T-helper 2 cell treated with Interferon-gamma antibody and Interleukin-4, amounts not matched to agents 100 ng/mL and 5 ng/mL, for 36 hours (primary cell): ENCODE measurements at regions not wholly inside any gene's neighbourhood (a gene's known extent, or its start where the extent isn't known, plus 50 kb on each side); places are given as distances from the start of the nearest gene placed in this dataset.

Source experiments
- intact Hi-C: fragments of 100-400 bp; cut with micrococcal nuclease; formaldehyde crosslinking; loops from one replicate; pipeline ENCODE4 v1.15.1; 2023

DNA sequence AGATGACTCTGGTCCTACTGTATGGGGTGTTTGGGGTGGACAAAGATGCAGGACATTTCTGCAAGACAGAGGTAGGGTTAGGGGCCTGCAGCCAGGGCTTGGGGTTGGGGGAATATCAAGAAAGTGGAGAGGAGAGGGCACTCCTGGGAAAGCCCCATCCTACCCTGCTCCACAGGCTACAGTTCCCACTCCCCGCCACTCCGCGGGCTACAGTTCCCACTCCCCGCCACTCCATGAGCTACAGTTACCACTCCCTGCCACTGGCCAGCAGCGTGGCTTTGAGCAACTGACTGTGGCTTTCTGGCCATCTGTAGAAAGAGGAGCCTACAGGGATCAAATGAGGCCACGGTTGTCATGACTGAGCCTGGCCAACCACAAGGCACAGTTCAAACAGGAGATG lies 93.8 kb upstream of the GRIK3 start:
- intact Hi-C loops, result no loop called here

DNA sequence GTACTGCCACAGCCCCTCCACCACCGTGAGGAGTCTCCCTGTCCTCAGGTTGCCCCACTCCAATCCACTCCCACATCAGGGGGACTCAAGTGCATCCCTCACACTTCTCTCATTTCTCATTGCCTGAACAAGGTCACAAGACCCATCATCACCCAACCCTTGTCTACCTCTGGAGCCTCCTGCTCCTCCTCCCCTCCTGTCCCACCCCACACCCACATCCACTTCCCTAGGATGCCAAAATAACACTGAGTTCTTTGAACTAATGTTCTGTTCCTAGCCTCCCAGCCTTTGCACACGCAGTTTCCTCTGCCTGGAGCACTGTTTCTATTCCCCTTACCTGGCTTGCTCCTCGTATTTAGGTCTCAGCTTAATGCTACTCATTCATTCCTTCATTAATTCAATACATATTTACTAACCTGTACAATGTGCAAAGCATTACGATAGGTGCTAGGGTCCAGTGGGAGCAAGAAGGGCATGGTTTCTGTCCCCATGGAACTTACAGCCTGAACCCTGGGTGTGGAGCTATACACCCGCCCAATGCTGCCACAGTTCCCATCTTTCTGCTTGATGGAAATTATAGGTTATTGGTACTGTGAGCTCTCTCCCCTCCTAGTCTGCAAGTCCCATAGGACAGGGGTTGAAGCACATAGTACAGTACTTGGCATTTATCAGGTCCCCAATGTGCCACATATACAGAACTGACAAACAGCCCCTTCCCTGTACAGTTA lies 96.1 kb upstream of the GRIK3 start:
- intact Hi-C loops, result no loop called here

DNA sequence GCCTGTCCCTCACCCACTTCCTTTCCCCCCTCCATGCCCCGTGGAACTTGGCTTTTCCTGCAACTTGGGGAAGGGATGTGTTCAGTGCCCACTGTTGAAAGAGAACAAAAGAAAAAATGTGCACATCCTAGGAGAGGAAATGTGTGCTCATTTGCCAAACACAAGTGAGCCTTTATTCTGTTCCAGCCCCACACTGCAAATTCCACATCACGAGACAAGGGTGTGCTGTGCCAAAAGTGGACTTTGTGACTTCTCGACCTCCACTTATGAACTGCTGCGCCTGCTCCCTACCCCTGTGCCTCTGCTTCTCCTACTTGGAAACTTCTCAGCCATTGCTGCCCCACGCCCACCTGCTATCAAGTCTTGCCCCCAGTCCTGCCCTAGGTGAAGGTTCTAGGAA lies 97.0 kb upstream of the GRIK3 start:
- intact Hi-C loops, result no loop called here

DNA sequence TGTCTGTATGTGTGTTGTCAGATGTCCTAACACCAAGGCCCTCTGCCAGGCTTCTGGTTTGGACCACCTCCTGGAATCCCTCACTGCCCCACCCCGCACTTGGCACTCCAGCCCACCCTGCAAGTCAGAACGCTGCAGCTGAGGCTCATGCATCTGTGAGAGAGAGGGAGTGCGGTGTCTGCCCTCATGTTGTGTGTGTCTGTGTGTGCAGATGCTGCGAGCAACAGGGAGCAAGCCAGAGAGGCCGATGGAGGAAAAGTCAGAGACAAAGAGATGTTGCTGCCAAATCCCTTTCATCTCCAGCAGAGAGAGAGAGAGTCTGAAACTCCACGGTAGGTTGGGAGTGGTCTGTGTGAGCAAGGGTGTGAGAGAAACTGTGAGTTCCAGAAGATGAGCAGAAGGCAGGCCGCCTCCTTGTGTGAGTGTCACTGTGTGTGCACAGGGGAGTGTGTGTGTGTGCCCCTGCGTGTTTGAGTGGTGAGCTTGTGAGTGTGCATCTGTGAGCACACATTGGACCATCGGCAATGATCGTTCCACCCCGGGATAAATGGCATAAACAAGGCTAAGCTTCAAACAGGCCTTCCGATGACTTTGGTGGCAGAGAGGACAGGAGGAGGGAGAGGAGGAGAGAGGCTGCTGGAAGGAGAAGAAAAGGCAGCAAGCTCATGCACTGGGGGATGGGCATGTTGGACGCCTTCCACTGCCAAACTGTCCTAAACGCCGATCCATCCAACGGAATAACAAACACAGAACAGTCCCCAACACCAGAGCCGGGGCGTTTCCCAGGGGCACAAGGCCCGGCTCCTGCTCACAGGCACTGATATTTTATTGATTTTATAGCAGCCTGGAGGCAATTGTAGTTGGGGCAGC lies 99.2 kb upstream of the GRIK3 start:
- intact Hi-C loops, result no loop called here

DNA sequence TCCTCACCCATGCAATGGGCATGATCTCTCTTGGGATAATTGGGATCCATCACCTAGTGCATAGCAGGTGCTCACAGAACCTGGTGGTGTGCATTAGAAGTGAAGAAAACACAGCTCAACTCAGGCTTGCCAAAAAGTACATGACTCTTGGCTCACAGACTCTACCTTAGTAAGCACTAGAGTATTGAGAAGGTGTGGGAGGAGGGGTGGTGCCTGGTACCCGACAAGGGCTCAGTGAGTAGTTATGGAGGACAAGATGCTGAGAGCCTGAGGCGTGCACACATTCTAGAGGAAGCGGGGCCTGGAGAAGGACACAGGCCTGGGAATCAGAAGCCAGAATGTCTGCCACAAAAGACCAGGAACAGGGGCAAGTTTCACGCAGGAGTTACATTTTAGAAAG lies 100.3 kb upstream of the GRIK3 start:
- intact Hi-C loops, result no loop called here

DNA sequence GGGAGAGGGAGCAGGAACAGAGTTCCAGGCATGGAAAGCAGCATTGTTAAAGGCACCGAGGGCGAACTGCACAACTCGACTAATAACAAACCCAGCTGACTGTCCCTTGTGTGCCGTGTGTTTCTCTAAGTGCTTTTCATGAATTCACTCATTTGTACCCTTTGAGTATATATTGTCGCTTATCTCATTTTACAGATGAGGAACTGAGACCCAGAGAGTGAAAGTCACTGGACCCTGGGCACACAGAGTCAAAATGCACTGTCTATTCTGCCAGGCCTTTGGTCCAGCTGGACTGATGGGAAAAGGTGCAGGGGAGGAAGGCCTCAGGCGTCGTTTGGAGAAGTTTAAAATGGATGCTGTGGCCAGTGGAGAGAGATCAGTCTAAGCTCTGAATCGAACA lies 100.7 kb upstream of the GRIK3 start:
- intact Hi-C loops, result no loop called here

DNA sequence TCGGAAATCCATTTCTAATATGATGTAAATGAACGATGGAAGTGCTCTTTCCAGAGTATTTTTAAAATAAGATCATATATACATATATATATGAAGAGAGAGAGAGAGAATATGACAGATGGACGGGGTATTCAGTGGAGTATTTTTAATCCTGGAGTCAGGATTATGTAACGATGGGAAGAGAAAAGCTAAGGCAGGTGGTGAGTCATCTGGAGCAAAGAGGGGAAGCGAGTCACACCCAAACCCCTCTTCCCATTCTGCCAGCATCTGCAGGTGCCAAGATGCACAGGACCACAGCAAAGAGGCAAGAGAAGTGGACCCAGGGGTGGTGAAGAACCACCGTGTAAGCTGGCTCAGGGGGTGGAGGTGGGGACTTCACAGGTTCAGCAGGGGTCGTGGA lies 102.7 kb upstream of the GRIK3 start:
- intact Hi-C loops, result no loop called here

DNA sequence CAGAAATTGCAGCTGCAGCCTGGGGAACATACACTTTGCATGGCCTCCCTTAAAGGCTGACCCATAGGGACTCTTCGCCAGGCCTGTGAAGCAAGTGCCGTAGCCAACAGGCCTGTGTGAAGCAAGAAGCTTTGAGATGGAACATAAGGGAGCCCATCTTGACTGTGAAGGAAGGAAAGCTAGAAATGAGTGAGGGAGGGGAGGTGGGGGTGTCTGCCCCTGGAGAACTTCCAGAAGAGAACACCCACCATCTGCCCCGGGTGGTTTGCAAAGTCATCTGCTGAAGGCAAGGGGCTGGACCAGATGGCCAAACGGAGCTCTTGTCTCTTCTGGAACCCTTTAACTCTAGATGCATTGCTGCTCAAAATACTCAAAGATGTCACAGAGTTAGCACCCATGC lies 103.3 kb upstream of the GRIK3 start:
- intact Hi-C loops, result no loop called here

DNA sequence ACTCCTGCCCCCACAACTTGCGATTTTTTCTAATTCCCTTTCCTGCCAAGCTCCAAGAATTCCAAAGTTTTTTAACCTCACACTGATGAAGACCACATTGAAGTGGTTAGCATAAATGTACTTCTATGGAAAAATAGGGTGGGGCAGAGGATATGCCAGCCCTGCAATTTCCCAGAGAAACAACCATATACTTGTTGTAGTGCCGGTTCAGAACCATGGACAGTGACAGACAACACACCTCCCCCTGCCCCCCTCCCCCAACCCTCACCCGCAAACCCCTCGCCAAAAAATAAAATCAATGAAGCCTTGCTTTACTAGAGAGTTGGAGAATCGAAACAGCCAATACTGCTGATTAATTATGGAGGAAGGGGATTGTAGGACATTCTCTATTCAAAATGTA lies 109.5 kb upstream of the GRIK3 start:
- intact Hi-C loops, result no loop called here

DNA sequence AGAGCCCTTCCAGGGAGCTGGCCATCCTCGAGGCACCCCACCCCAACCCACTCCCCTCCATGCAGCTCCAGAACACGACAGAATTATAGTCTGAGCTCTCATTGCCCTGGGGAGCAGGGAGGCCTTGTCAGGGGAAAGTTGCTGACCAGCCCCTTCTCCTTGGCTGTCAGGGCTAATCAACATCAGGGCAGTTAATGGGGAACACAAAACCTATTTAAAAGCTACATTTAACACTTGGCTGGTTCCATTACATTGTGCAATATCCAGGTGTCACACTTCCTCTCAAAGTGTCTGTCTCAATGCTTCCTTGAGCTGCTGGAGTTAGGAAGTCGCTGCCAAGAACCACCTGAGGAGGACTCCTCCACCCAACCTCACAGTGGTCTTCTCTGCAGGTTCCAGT lies 111.8 kb upstream of the GRIK3 start:
- intact Hi-C loops, result no loop called here

DNA sequence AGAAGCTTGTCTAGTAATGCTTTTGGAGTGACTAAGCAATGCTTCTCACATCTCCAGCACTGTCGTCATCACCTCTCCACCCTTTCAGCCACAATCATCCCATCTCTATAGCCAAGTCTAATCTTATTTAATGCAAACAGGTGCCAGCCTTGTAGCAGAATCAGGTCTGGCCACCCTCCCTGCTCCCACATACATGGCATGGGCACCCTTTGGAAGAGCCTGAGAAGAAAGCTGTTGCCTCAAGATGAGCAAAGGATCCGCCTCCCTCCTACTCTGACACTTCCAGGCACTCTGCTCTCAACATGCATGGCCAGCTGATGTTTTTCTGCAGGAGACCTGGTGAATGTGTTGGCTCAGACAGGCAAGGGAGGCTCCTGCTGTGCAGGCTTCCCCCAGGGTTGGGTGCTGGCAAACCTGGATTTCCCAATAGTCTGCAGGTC lies 113.1 kb upstream of the GRIK3 start:
- intact Hi-C loops, result no loop called here

DNA sequence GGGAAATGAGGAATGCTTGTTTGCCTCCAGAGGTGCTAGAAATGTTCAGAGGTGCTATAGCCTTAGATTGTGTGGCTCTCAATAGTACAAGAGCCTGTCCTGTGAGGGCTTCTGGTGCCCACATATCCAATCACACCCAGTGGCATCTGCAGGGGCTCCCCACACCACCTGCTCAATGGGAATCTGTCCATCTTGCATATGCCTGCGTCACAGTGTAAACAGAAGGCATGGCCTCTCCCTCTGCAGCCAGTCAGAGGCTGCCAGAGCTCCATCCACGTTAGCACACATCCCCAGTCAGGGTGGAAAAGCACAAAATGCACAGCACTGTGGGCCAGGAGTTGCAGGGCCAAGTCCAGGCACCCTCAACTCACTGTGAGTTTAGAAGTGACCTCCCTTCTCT lies 113.6 kb upstream of the GRIK3 start:
- intact Hi-C loops, result no loop called here

DNA sequence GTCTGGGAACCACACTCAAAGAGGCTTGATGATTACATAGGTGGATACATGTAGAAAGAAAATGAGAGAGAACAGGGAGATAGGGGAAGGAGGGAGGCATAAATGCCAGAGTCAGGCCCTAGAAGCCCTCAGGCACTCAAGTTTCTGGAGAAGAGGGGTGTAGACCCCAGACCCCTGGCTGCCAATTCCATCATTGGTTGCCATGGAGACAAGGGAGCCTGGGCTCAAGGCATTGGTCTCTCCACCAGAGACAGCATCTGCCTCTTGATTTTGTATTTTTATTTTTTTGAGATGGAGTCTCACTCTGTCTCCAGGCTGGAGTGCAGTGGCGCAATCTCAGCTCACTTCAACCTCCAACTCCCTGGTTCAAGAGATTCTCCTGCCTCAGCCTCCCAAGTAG lies 114.3 kb upstream of the GRIK3 start:
- intact Hi-C loops, result no loop called here

DNA sequence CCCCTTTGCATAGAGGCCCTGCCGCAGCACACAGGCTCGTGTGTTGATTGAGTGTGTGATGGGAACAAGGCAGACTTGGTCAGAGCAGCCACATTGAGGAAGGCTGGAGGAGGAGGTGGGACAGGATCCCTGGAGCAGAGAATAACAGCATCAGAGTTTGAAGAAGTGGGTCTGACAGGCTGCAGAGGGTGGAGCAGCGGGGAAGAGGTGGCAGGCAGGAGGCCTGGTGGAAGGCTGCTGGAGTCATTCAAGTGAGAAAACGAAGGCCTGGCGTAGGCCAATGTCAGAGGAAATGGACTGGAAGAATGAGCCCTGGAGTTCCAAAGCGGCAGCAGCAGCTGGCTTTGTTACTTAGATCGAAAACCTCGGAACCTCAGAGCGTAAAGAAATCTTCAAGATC lies 115.0 kb upstream of the GRIK3 start:
- intact Hi-C loops, result no loop called here

DNA sequence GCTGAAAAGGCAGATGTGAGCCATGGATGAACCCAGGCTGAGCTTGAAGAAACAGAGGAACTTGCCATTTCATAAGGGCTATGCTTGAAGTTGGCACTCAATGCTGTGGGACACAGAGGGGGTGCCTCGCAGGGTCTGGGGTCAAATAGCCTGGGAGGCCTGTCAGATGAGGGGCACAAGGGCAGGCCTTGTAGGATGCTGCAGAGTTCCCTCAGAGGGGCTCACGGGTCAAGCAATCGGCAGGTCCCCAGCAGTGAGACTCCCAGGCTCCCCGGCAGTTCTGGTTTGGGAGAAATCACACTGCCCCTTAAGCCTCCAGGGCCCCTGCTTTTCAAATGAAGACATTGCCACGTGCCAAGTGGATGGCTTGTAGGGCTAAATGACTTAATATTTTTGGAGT lies 116.7 kb upstream of the GRIK3 start:
- intact Hi-C loops, result no loop called here

DNA sequence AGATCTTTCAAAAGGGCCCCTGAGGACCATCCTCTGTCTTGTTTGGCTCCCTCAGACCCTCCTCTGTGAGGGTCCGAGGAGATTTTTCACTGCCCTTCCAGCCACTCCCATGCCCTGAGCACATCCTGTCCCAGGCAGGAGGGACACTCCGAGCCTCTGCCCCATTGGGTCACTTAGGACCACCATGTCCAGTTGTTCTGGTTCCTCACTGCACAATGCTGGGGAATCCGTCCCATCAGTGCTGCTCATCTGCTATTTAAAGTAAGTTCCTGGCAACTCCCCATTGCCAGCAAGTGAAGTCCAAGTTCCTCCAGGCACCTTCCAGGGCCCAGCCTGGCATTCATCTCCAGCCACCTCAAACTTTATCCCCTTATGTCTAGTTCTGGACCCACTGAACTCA lies 117.5 kb upstream of the GRIK3 start:
- intact Hi-C loops, result no loop called here

DNA sequence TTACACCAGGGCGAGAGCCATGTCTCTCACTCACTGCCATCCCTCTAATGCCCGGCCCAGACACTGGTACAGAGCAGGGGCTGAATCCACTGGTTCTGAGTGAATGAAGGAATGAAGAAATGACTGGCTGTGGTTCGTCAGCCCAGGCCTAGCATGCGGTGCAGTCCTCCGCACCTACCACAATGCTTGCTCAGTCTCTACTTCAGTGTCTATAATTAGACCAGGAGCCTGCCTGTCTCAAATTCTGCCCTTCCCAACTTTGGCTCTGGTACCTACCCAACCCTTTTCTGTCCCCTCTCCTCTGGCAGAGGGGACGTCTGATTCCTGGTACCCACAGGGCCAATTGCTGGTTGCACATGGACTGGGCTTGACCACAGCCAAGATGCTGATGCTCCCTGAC lies 118.2 kb upstream of the GRIK3 start:
- intact Hi-C loops, result no loop called here

DNA sequence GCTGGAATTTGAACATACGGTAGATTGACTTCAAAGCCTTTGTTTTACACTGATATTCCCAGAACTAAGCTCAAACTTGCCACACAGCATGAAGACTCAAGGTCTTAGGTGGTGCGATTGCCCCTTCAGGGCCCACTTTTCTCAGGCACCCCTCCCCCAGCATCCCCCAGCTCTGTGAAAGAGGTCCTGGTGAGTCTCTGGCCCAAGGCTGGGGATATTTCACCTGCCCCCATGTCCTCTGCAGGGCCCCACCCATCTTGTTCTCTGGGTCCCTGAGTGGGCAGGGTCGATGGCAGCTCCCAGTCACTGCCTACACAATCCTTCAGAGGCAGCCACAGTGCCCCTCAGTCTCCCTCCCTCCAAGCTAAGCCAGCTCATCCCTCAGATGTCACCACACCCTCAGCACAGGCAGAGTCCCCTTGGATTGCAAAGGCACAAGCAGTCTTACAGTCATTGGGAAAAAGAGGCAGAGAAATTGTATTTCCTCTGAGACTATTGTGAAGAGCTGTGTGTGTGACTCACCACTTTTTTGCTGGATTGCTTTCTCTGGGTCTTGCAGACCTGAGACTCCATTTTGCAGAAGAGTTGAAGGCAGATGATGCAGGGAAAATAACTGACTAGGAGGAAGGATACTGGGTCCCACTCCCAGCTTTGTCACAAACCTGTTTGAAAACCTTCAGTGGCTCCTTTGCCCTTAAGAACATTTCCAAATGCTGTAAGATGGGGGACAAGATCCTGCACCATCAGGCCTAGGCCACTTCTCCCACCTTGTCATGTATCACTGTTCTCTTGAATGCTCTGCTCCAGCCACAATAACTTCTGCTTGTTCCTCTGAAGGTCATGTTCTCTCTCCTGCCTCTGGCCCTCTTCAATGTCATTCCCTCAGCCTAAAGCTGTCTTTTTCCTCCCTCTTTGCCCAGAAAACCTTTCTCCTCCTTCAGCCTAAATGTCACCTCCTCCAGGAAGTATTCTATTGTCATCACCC lies 119.1 kb upstream of the GRIK3 start:
- intact Hi-C loops, result no loop called here

DNA sequence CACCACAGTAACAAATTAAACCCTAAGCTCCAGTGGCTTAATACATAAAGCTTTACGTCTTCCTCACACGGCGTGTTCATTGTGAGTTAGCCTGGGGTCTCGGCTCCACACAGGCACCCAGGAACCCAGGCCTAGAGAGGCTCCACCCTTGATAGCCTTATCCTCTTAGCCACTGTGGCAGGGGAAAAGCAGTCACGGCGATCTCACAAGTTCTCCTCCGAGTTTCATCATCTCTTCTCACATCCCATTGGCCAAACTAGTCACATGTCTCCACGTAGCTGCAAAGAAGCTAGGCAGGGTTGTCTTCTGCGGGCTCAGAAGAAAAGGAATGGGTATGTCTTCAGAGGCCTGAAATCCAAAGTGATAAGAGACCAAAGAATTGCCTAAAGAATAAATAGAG lies 122.3 kb upstream of the GRIK3 start:
- intact Hi-C loops, result no loop called here

DNA sequence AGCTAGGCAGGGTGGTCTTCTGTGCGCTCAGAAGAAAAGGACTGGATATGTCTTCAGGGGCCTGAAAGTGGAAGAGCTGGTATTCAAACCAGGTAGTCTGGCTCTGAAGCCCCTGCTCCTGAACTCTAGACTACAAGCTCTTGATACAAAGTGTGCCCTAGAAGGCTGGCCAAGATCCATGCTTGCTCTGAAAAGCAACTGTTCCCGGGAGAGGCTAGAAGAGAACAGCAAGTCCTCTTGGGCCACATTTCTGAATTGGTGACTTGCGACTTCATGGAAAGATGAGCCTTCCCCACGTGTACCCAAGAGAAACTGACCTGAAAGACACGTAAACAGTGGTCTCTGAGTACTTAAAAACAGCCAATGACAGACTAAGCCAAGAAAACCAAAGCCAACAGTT lies 123.3 kb upstream of the GRIK3 start:
- intact Hi-C loops, result no loop called here

DNA sequence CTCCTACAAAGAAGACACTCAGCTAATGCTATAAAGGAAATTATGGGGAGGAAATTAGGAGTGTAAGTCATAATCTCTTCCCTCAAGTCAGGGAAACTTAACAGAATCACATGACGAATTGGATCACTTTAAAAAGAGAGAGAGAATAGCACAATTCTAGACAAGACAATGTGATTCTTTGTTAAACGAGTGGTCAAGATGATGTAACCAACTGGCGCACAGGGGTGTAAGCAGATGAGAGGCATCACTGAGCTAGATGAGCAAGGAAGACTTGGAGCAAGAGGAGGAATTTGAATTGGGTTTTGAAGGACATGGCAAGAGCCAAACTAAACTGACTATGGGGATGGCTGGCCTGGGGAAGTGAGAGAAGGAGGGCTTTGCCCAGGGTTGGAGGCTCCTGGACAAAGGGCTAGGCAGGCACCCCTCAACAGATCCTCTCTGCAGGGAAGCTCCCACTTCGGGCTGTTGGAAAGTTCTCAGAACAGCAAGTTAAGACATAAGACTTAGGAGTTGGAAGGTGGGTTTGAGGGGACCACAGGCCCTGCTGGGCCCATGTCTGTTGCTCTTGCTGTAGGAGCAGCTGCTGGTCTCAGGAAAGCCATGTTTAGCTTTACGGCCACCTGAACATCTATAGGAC lies 123.9 kb upstream of the GRIK3 start:
- intact Hi-C loops, result no loop called here
